Right renal cortex interstitium (tissue), 3 donors: ENCODE measurements at regions not wholly inside any gene's neighbourhood (a gene's known extent, or its start where the extent isn't known, plus 50 kb on each side); places are given as distances from the start of the nearest gene placed in this dataset.
"Not testable (repeated sequence)": the region's sequence is repeated elsewhere in the genome, so short reads cannot be mapped to it uniquely, and the experiment has no call there.

ENCODE experiments used
- DNase-seq, 3 donors: peaks; one replicate each; pipeline ENCODE4 v3.0.0-alpha.2; 2013; ENCODE audit warnings: low read depth in 3 of 3, low spot score in 2 of 3

- no peak for DNase-seq
Measured at GRCh38 chr7:17044396-17044795, 162.6 kb upstream of the AGR3 start.

GRCh38 chr7:17044861-17045260 lies 163.1 kb upstream of the AGR3 start:
- no peak for DNase-seq

DNA sequence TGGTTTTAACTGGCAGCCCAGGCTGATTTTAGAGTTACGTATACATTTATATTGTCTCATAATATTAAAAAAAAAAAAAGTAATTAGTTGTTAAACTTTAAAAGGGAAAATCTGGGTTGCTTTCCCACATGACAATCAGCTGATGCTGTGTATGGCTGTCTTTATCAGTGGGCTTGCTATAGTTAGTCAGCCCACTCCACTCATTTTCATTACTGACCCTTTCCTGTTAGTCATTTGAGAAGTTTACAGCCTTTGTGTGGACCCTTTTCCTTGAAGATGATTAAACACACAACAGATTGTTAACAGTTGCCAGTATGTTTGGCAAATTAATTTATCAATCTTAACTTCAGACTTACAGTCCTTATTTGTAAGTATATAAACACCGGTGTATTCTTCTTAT lies 164.5 kb upstream of the AGR3 start:
- DNase-seq, result no peak

- DNase-seq, result no peak
Measured at GRCh38 chr7:17046666-17047065, 164.9 kb upstream of the AGR3 start.

DNA sequence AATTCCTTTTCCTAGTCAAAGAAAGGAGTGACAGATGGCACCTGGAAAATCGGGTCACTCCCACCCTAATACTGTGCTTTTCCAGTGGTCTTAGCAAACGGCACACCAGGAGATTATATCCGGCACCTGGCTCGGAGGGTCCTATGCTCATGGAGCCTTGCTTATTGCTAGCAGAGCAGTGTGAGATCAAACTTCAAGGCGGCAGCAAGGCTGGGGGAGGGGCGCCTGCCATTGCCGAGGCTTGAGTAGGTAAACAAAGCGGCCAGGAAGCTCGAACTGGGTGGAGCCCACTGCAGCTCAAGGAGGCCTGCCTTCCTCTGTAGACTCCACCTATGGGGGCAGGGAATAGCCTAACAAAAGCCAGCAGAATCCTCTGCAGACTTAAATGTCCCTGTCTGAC lies 171.4 kb upstream of the AGR3 start:
- DNase-seq, result not testable (repeated sequence)

GRCh38 chr7:17054206-17054605 lies 172.4 kb upstream of the AGR3 start:
- no peak for DNase-seq

DNA sequence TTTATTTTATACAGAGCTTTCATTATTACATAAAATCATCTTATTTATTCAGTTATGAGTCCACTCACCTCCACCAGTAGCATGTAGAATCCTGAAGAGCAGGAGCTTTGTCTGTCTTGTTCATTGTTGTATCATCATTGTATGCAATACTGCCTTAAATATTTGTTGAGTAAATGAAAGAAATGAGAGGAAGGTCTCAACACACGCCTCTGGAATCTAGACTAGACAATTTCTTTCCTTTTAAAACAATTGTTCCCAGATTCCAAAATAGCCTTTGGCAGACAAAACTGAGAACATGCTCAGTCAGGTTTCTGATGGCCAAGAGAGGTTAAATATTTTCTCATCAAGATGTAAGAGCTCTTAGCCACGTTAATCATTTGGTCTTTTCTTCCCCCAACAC lies 173.1 kb upstream of the AGR3 start:
- no peak for DNase-seq

DNA sequence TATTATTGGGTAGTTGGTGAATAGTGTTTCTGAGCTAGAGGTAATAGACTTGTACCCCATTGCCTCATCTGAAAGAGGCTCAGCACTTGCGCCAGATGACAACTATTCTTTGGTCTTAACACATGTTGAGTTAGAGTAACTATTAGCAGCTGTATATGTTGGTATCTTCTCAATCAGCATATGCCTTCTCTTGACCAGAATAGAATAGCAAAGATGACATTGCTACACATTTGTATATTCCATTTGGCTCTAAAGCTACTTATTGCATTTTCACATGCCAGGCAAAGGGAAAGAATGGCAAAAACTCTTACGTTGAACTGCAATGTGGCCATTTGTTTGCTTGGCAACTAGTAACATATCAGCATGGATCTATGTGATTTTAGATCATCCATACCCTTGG lies 173.8 kb upstream of the AGR3 start:
- DNase-seq, result no peak

- DNase-seq, result no peak
Measured at GRCh38 chr7:17056491-17057142, 174.8 kb upstream of the AGR3 start.

DNA sequence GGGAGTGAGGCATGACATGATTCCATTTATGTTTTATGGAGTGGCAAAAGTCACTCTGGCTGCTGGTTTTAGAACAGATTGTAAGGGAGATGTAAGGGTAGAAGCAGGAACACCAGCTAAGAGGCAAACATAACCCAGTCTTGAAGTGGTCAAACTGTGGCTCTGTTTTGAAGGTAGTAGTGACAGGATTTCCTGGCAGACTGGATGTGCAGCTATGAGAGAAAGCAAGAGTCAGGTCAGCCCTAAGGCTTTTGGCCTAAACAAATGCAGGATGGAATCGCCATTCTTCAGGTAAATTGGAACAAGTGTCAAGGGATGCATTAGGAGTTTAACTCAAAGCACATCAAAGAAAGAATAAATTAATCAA lies 175.3 kb upstream of the AGR3 start:
- DNase-seq, result no peak

- no peak for DNase-seq
Measured at GRCh38 chr7:17058568-17058967, 176.8 kb upstream of the AGR3 start.

DNA sequence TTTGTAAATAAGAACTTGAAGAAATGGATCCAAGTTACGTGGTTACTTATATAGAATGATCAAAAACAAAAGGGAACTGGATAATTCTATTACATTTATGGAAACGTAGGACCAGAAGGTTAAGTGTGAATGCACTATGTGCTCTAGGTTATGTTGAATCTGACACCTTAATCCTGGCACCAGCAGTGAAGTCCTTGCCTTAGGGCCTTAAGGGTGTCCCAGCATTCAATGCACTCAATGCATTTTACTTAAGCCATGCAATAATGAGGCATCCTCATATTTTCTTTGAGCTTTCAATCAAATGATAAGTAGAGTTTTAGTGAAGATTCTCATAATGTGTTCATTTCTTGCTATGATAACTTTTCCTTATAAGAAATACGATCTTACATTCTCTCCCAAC lies 178.3 kb upstream of the AGR3 start:
- DNase-seq, result no peak

- no peak for DNase-seq
Measured at GRCh38 chr7:17061443-17061842, 179.7 kb upstream of the AGR3 start.

DNA sequence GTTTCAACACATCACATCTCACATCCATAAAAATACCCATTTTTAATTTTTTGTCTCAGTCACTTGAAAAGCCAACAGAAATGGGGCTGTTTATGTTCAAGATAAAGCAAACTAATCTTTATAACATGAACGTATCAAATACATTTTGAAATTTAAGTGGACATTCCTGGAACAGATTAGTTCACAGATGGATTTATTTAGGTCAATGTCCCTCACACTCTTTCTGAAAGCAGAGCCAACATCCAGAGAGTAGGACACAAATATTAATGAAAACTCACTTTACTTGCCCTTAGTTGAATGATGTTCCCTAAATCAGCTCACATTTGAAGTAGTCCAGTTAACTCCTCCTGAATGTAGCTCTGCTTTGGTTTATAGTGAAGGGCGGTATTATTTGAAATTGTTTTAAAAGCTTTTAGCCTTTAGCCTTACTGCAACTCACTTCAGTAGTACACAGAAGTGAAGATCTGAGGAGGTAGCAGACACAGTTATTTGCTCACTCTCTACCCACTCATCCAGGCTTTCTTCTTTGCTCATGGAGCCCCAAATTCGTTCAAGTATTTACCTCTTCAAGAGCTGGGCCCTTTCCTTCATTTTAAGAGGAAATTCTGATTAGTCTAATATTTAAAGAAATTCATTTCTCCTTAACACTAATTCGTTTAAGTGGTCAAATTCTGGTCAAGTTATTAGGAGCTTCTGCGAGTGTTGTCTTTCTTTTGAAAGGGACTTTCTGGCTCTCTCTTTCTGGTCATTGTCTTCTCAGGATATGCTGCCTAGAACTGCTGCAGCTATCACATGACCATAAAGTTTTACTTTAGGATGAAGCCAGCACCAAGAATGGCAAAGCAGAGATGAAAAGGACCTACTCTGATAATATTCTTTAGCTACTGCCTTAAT lies 180.6 kb upstream of the AGR3 start:
- DNase-seq, result no peak

DNA sequence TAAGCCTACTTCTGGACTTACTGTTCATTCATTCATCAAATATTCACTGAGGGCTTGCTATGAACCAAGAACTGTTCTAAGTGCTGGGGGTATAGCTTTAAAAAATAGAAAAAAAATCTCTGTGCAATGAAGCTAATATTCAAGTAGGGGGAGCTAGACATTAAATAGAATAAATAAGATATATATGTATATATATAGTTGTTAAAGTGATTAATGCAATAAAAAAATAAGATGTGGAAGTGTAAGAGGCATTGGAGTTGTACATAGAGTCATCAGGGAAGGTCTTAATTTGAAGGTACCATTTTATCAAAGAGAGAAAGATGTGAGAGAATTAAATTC lies 181.2 kb upstream of the AGR3 start:
- no peak for DNase-seq

DNA sequence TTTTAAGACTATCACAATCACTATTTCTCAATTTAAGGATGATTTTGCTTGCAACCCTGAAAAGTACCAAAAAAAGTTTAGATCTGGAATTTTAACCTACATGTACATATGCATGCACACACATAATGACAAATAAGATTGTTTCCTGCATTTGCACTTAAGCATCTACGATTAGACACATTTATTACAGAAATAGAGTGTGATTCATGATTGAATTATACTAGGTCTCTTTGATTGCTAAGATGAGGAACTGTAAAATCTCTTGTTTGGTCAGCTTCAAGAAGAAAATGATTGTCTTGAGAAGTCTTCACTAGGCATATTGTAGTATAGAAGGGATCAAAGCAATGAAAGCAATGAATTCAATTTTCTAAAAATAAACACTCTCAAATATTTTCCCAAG lies 185.9 kb upstream of the AGR3 start:
- no peak for DNase-seq

GRCh38 chr7:17069146-17069545 lies 187.4 kb upstream of the AGR3 start:
- DNase-seq, result no peak

- DNase-seq, result no peak
Measured at GRCh38 chr7:17070231-17070708, 188.5 kb upstream of the AGR3 start.

GRCh38 chr7:17071866-17072265 lies 190.1 kb upstream of the AGR3 start:
- DNase-seq, result no peak

- DNase-seq, result no peak
Measured at GRCh38 chr7:17075601-17076255, 193.9 kb upstream of the AGR3 start.

DNA sequence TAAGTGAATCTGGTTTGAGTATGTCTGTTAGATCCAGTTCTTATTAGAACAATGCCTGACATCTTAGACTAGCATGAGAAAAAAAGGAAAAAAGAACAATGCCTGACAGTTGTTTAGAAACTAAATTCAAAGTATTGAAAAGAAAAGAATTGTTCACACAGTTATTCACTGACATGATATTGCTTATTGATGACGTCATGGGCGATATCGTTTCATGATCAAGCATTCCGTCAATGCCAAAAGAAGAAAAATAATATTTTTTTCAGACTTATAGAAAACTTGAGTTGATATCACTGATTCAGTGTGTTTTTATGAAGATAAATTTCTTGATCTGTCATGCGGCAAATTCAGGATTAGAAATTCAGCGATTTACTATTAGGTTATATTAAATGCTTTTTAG lies 196.5 kb upstream of the AGR3 start:
- no peak for DNase-seq
